IPS-NIHi7 (cell line): ENCODE measurements at regions not wholly inside any gene's neighbourhood (a gene's known extent, or its start where the extent isn't known, plus 50 kb on each side); places are given as distances from the start of the nearest gene placed in this dataset.
"Not testable (repeated sequence)": the region's sequence is repeated elsewhere in the genome, so short reads cannot be mapped to it uniquely, and the experiment has no call there.

Source experiments
- DNase-seq: peaks from one replicate; pipeline ENCODE4 v3.0.0; 2012; ENCODE audit warnings: mixed read lengths; ENCODE audit errors: extremely low spot score

- no peak for DNase-seq
Observed at GRCh38 chr2:239728751-239729150, 296.4 kb downstream of the NDUFA10 start.

GRCh38 chr2:239727776-239728600 is 297.2 kb downstream of the NDUFA10 start:
- no peak for DNase-seq

GRCh38 chr2:239727182-239727775 is 297.9 kb downstream of the NDUFA10 start:
- DNase-seq: no peak

- no peak for DNase-seq
Observed at GRCh38 chr2:239726631-239727181, 298.4 kb downstream of the NDUFA10 start.

- DNase-seq: no peak
Observed at GRCh38 chr2:239726091-239726591, 299.0 kb downstream of the NDUFA10 start.

- DNase-seq: no peak
Observed at GRCh38 chr2:239725551-239725890, 299.6 kb downstream of the NDUFA10 start.

- DNase-seq: no peak
Observed at GRCh38 chr2:239724851-239725550, 300.1 kb downstream of the NDUFA10 start.

GRCh38 chr2:239724194-239724849 is 300.8 kb downstream of the NDUFA10 start:
- DNase-seq: no peak

GRCh38 chr2:239723486-239724193 is 301.5 kb downstream of the NDUFA10 start:
- no peak for DNase-seq

GRCh38 chr2:239722760-239723470 is 302.2 kb downstream of the NDUFA10 start:
- no peak for DNase-seq

- DNase-seq: peak; percentile 8
Observed at GRCh38 chr2:239721991-239722759, 303.0 kb downstream of the NDUFA10 start.

- DNase-seq: no peak
Observed at GRCh38 chr2:239721531-239721930, 303.6 kb downstream of the NDUFA10 start.

- no peak for DNase-seq
Observed at GRCh38 chr2:239720361-239721360, 304.5 kb downstream of the NDUFA10 start.

GRCh38 chr2:239719791-239720360 is 305.3 kb downstream of the NDUFA10 start:
- no peak for DNase-seq

- not testable (repeated sequence) for DNase-seq
Observed at GRCh38 chr2:239718991-239719390, 306.2 kb downstream of the NDUFA10 start.

GRCh38 chr2:239717706-239718105 is 307.4 kb downstream of the NDUFA10 start:
- DNase-seq: no peak

GRCh38 chr2:239717319-239717675 is 307.8 kb downstream of the NDUFA10 start:
- no peak for DNase-seq
